NCI-H2171 (cell line): ENCODE measurements at regions not wholly inside any gene's neighbourhood (a gene's known extent, or its start where the extent isn't known, plus 50 kb on each side); places are given as distances from the start of the nearest gene placed in this dataset.

Experiments
- DNase-seq: peaks from one replicate; lab custom pipeline; 2025; lab: John Stamatoyannopoulos, UW

DNA sequence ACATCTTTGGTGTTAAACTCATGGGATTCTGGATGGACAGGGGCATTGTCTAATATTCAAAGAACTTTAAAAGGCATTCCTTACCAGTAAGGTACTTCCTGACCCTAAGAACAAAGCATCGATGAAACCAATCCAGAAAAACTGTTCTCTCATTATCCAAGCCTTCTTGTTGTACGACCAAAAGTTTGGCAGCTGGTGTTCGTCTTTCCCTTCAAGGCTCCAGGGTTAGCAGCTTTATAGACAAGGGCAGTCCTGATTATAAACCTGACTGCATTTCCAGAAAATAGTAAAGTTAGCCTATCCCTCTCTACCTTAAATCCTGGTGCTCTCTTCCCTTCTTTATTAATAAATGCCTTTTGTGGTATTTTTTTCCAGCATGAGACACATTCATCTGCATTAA lies 149.4 kb upstream of the MRPS30 start:
- DNase-seq = no peak

DNA sequence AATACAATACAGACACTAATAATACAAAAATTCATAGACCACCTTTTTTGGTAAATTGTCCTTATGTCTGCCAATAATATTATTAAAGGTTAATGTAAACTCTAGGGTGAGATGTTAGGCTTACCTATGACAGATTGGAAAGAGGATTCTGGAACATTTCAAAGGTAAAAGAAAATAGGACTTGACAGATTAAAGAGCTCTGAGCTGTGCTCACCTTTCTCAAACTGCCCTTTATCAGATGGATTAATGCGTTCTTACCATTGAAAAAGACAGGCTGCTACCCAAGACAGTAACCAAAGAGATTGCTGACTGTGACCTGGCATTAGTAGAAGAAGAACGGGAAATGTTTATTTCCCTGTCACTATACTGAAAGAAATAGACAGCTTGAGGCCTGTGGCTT lies 156.1 kb upstream of the MRPS30 start:
- DNase-seq = no peak

GRCh38 chr5:44646016-44646415 lies 162.7 kb upstream of the MRPS30 start:
- no peak for DNase-seq

GRCh38 chr5:44645502-44645901 lies 163.2 kb upstream of the MRPS30 start:
- no peak for DNase-seq

GRCh38 chr5:44644628-44645027 lies 164.1 kb upstream of the MRPS30 start:
- no peak for DNase-seq

GRCh38 chr5:44641820-44642219 lies 166.9 kb upstream of the MRPS30 start:
- DNase-seq = no peak

DNA sequence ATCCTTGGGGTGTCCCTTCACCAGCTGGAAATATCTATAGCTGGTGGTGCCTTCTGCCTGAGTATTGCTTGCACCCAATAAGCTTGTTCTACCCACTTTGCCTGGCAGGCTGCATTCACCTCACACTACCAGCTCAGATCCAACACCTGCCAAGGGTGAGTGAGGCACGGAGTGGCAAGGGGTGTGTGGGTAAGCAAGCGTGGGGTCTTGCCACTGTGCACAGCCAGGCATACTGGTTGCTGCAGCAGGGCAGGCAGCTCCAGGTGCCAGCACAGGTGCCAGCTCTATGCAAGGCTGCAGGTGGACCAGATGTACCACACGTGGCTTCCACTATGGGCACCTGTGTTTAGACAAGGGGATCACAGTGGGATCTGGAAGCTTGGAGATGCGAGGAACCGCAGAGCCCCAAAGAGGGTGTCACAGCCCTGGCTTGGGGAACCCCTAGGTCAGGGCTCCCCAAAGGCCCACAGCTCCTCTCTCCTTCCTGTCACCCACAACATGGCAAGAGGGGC lies 167.7 kb upstream of the MRPS30 start:
- no peak for DNase-seq

DNA sequence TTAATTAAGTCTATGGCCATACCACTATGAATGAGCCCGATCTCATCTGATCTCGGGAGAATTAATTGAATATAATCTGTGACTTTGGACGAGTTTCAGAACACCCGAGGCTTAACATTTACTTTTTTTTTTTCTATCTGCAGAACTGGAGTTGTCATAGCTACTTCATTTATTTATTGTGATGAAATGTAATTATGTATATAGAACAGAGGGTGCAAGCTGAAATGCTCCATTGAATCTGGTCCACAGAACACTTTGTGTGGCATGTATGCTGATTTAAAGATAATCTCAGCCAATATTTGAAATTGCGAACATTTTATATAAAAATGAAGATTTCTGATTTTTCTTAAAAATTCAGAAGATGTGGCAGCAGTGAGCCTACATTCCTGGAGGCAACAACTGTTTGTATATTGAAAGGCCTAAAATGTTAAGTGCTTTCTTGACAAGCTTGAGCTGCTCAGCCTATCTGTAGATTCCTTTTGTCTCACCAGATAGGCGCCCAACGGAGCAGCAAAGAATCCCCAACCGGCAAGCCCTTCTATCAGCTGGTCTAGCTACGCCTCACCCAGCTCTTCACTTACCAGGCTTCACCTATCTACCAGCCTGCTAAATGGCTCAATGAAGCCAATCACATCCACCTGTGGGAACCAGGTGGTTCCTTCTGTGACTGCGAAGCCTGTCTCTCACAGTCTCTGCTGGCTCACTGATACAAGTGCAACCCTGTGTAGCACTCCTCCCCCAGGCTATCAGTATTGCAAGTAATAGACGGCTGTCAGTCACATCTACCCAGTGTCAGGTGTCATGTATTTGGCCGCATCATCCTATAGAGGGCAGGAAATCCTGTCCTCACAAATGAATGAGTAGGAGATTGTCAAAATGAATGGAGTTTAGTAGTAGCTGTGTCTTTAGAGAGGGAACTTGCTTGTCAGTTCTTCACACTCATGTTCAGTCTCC lies 170.6 kb upstream of the MRPS30 start:
- DNase-seq = no peak

DNA sequence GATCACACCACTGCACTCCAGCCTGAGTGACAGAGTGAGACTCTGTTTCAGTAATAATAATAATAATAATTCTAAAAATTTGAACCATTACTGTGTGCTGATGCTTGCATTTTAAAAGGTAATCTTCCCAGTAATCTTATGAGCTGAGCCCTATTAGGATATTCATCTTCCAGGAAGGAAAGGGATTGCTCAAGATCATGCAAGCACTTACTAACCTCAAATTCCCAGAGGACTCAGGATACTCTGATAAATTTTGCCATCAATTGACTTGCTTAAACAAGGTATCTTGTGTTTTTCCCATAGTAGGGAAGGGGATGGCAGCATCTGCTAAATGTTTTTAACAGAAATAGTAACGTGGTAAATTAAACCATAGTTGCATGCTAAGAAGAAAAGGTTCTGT lies 176.4 kb upstream of the MRPS30 start:
- no peak for DNase-seq

- no peak for DNase-seq
Observed at GRCh38 chr5:44626846-44627245, 181.9 kb upstream of the MRPS30 start.

DNA sequence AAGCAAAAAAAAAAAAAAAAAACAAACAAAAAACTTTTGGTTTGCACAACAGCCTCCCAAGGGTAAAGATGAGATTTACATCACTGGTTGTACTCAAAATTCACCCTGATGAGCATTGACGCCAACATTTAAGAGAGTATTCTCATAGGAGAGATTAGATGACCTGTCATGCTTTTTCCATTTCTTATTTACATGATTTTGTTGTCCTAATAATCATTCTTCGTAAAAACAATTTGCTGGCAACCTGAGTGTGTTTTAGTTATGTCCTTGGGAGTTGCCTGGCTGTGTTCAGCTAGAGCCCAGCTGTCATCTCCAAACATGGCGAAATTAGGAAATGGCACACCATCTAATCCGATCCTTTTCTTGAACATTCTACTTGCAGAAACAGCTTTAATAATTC lies 186.4 kb upstream of the MRPS30 start:
- DNase-seq = no peak

- no peak for DNase-seq
Observed at GRCh38 chr5:44619875-44620610, 188.7 kb upstream of the MRPS30 start.

DNA sequence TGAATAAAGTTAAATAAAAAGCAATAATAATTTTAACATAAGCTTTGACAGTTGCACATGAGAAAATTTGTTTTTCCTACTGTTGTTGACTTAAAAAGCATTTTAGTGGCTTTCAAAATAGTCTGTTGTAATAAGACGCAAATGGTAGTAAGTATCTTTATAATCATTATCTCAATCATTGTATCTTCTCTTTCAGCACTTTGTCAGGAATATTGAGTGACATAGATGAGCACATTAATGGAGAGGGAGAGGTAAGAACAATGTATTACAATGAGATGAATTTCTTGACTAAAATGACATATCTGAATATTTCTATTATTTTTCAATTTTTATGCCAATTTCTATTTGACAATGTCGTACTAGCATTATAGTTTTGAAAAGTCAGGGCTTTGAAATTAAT lies 193.9 kb upstream of the MRPS30 start:
- DNase-seq = no peak

DNA sequence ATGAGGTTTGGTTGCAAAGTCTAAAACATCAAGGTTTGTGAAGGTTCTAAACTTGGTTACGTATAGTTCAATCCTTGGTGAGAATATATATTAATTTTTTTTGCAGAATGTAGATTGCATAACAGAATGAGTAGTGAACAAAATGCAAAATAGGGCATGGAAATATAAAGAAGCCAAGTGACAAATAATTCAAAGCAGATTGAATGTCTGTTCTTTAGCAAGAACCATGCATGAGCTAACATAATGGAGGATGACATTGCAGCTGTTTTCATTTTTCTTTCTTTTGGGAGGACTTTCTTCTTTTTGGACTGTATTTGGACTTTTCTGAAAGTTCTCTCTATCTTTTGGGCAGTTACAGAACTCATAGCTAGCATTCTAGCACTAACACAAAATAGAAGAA lies 194.8 kb upstream of the MRPS30 start:
- DNase-seq = no peak

DNA sequence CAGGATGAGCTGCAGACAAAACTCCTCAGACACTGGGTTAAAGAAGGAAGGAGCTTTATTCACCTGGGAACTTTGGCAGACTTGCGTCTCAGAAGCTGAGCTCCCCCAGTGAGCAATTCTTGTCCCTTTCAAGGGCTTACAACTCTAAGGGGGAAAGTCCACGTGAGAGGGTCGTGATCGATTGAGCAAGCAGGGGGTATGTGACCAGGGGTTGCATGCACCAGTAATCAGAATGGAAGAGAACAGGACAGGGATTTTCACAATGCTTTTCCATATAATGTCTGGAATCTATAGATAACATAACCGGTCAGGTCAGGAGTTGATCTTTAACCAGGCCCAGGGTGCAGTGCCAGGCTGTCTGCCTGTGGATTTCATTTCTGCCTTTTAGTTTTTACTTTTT lies 202.8 kb upstream of the MRPS30 start:
- DNase-seq = no peak

DNA sequence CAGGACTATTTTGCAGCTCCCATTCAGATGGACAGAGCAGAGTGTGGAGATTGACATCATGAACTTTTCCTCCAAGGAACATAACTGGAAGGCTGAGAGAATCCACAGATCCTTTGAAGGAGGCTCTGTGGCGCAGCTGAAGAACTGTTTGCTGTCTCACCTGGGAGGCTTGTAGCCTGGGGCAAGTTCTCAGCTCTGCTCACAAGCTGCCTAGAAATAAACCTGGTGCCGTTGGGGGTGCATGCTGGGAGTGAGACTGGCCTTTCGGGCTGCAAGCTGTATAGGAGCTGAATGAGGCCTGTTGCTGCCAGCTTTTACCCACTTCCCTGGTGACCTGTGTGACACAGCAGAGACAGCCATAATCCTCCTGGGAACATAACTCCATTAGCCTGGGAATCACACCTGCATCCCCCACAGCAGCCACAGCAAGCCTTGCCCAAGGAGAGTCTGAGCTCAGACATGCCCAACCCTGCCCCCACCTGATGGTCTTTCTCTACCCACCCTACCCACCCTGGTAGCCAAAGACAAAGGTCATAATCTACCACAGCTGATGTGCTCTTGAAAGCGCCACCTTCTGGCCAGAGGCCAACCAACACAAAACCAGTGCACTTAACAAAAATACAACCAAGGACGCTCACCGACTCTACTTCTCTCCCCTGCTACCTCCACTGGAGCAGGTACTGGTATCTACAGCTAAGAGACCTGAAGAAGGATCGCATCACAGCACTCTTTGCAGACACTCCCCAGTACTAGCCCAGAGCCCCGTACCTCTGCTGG lies 205.1 kb upstream of the MRPS30 start:
- no peak for DNase-seq

DNA sequence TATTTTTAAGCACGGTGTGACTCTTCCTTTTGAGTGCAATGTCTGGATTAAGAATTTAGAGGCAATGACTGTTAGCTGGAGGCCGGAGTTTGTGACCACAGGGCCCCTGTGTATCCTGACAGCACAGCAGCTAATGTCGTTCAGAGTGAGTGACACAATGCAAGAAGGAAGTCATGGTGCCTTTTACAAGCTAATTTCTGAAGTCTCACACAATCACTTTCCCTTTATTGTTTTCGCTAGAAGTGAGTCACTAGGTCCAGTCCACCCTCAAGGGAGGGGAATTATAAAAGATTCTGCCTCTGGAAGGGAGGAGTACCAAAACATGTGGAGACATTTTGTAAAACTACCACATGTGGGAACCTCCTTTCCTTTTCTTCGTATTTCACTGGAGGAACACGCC lies 185.5 kb upstream of the FGF10 start:
- no peak for DNase-seq

- no peak for DNase-seq
Observed at GRCh38 chr5:44568519-44568918, 179.3 kb upstream of the FGF10 start.

GRCh38 chr5:44565902-44566301 lies 176.7 kb upstream of the FGF10 start:
- DNase-seq = no peak

DNA sequence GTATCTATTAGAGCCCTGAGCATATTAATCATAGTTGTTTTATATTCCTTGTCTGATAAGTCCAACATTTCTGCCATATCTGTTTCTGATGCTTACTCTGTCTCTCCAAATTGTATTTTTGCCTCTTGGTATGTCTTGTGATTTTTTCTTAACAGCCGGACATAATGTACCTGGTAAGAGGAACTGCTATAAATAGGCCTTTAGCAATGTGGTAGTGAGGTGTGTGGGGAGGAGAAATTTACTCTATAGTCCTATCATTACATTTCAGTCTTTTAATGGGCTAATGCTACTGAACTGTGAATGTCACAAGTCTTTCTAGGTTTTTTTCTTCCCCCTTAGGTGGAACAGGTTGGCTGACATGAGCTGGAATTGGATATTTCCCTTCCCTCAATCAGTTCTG lies 176.1 kb upstream of the FGF10 start:
- no peak for DNase-seq

- no peak for DNase-seq
Observed at GRCh38 chr5:44546286-44546685, 157.1 kb upstream of the FGF10 start.

GRCh38 chr5:44543511-44543910 lies 154.3 kb upstream of the FGF10 start:
- no peak for DNase-seq
